Sigmoid colon (tissue), 4 donors: ENCODE measurements at regions not wholly inside any gene's neighbourhood (a gene's known extent, or its start where the extent isn't known, plus 50 kb on each side); places are given as distances from the start of the nearest gene placed in this dataset.

Source experiments
- CTCF ChIP-seq, 4 experiments: fragments of 450-650 bp in 3 of 4; fragments of 200-600 bp in 1 of 4; IDR thresholded peaks; one replicate each; pipeline ENCODE4 v1.5.1; 2016 to 2019; ENCODE audit warnings: antibody characterized with exemption in 4 of 4, mild to moderate bottlenecking in 3 of 4, moderate library complexity in 2 of 4
- EP300 ChIP-seq, 4 donors: sonication (generic); formaldehyde crosslinking; IDR thresholded peaks; one replicate each; pipeline ENCODE4 v1.6.1; 2017; ENCODE audit warnings: antibody characterized with exemption in 4 of 4
- POLR2A ChIP-seq, 2 donors: fragments of 450-650 bp; IDR thresholded peaks; one replicate each; pipeline ENCODE4 v1.6.1; 2016; ENCODE audit warnings: antibody characterized with exemption in 2 of 2, mild to moderate bottlenecking in 2 of 2, moderate library complexity in 2 of 2
- POLR2AphosphoS5 ChIP-seq, 4 donors: sonication (generic); formaldehyde crosslinking; IDR thresholded peaks; one replicate each; pipeline ENCODE4 v1.6.1; 2017; ENCODE audit warnings: antibody characterized with exemption in 4 of 4

GRCh38 chr17:77619326-77619725, 339.2 kb upstream of the TNRC6C start:
- TF ChIP-seq POLR2AphosphoS5 (IDR thresholded peaks at IDR 0.05) = no peak
- no peak for TF ChIP-seq CTCF (IDR thresholded peaks at IDR 0.05)
- no peak for TF ChIP-seq POLR2A (IDR thresholded peaks at IDR 0.05)
- no peak for TF ChIP-seq EP300 (IDR thresholded peaks at IDR 0.05)
